ENCODE measurements at regions not wholly inside any gene's neighbourhood (a gene's known extent, or its start where the extent isn't known, plus 50 kb on each side); places are given as distances from the start of the nearest gene placed in this dataset.
"Not testable (repeated sequence)": the region's sequence is repeated elsewhere in the genome, so short reads cannot be mapped to it uniquely, and the experiment has no call there.

DNA sequence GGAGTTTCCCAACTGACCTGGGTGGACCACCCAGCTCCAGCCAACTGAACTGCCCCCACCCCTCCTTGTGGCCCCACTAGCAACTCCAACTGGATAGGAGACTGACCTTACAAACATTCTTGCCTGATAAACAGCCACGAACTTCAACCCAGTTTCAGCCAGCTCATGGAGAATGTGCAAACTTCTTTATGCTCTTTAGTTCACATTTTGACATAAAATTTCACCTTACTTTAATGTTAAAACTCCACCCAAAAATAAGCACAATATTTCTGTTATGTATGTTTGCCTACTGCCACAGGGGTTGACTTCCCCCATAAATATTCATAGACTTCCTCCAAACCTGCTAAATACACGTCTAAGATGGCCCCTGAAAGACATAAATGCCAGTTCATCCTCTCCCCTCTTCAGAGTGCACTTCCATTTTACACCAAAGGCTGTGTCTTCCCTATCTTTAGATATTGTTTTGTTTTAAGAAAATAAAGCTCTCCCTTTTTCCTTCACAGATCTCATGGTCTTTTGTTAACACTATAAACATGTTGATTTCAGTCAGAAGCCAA, 643.7 kb downstream of the EPM2A start:
- Histone ChIP-seq H3K27me3 (no peaks in the 10 kb centered on the region), H3K36me3 (no peaks in the 10 kb centered on the region), H3K27ac (no peak overlapping the region), H3K4me3 (no peak overlapping the region), H3K9me3 (no peaks in the 10 kb centered on the region), H3K4me1 (no peaks in the 10 kb centered on the region)
- intact Hi-C loops (cut with DNase I): no loop called here
- no peak for DNase-seq (ENCODE audit: low spot score in 2 of 2)
- TF ChIP-seq, protein P1, sequence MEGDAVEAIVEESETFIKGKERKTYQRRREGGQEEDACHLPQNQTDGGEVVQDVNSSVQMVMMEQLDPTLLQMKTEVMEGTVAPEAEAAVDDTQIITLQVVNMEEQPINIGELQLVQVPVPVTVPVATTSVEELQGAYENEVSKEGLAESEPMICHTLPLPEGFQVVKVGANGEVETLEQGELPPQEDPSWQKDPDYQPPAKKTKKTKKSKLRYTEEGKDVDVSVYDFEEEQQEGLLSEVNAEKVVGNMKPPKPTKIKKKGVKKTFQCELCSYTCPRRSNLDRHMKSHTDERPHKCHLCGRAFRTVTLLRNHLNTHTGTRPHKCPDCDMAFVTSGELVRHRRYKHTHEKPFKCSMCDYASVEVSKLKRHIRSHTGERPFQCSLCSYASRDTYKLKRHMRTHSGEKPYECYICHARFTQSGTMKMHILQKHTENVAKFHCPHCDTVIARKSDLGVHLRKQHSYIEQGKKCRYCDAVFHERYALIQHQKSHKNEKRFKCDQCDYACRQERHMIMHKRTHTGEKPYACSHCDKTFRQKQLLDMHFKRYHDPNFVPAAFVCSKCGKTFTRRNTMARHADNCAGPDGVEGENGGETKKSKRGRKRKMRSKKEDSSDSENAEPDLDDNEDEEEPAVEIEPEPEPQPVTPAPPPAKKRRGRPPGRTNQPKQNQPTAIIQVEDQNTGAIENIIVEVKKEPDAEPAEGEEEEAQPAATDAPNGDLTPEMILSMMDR (IDR thresholded peaks at IDR 0.05): no peak

DNA sequence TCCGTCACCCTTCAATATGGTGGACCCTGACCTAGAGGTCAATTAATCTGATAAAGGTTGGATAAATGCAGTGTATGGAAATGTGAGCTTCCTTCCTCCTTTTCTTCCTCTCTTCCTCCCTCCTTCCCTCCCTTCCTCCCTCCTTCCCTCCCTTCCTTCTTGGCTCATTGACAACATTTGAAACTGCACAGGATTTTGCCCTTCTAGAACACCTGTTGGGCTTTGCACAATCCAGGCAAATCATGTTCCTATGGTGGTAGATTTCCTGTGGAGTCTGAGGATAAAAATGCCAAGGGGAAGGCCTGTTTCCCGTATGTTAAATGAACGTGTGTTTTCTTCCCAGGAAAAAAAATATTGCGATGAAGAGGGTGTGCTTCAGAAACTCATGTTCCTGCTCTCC, 642.8 kb downstream of the EPM2A start:
- intact Hi-C loops (cut with DNase I): no loop called here
- Histone ChIP-seq H3K36me3 (no peaks in the 10 kb centered on the region), H3K27me3 (no peaks in the 10 kb centered on the region), H3K4me3 (no peak overlapping the region), H3K27ac (no peak overlapping the region), H3K9me3 (no peaks in the 10 kb centered on the region), H3K4me1 (no peaks in the 10 kb centered on the region)
- DNase-seq (ENCODE audit: low spot score in 2 of 2): no peak
- TF ChIP-seq, protein P1 (IDR thresholded peaks at IDR 0.05): no peak

DNA sequence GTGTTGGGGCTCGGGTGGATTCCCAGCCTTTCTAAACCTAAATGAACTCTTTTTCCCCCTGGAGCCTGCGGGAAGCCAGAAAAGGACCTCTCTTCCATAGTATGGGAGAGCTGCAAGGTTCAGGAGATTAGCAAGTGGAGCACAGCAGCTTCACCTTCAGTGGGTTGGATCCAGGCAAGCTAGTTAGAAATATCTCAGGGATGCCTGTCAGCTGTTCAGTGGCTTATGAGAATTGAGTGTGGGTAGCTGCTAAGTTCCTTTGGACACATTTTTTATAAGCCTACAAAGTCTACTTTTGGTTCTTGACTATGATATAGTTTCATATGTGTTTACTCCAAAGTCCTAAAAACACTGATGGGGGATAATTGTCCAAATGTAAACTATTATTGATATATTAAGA, 642.1 kb downstream of the EPM2A start:
- H3K27ac ChIP-seq: no peak overlapping the region
- no peak overlapping the region for H3K4me3 ChIP-seq
- H3K4me1 ChIP-seq: no peaks in the 10 kb centered on the region
- H3K36me3 ChIP-seq: no peaks in the 10 kb centered on the region
- TF ChIP-seq, protein P1 (IDR thresholded peaks at IDR 0.05): no peak
- intact Hi-C loops (cut with DNase I): no loop called here
- H3K27me3 ChIP-seq: no peaks in the 10 kb centered on the region
- no peak for DNase-seq (ENCODE audit: low spot score in 2 of 2)
- H3K9me3 ChIP-seq: no peaks in the 10 kb centered on the region

GRCh38 chr6:145096846-145097245, 638.5 kb downstream of the EPM2A start:
- DNase-seq (ENCODE audit: low spot score in 2 of 2): no peak
- TF ChIP-seq, protein P1 (IDR thresholded peaks at IDR 0.05): no peak
- H3K9me3 ChIP-seq: no peaks in the 10 kb centered on the region
- H3K27me3 ChIP-seq: no peaks in the 10 kb centered on the region
- H3K4me1 ChIP-seq: no peaks in the 10 kb centered on the region
- H3K4me3 ChIP-seq: no peak overlapping the region
- no peaks in the 10 kb centered on the region for H3K36me3 ChIP-seq
- no peak overlapping the region for H3K27ac ChIP-seq
- intact Hi-C loops (cut with DNase I): no loop called here

DNA sequence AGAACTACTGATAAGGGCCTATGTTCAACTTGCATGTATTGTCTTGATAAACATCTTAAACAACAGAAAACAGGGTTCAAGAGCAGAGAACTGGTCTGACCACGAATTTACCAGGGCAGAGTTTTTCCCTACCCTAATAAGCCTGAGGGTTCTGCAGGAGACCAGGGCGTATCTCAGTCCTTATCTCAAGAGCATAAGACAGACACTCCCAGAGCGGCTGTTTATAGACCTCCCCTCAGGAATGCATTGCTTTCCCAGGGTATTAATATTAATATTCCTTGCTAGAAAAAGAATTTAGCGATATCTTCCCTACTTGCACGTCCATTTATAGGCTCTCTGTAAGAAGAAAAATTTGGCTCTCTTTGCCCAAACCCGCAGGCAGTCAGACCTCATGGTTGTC, 637.2 kb downstream of the EPM2A start:
- H3K9me3 ChIP-seq; H3K27me3 ChIP-seq; H3K4me3 ChIP-seq; intact Hi-C loops (cut with DNase I); DNase-seq (ENCODE audit: low spot score in 2 of 2); H3K27ac ChIP-seq; H3K36me3 ChIP-seq; H3K4me1 ChIP-seq: not testable (repeated sequence)

GRCh38 chr6:145099713-145100112, 635.6 kb downstream of the EPM2A start:
- H3K27ac ChIP-seq: no peak overlapping the region
- intact Hi-C loops (cut with DNase I): no loop called here
- TF ChIP-seq, protein P1 (IDR thresholded peaks at IDR 0.05): no peak
- H3K27me3 ChIP-seq: no peaks in the 10 kb centered on the region
- no peak overlapping the region for H3K4me3 ChIP-seq
- H3K9me3 ChIP-seq: no peaks in the 10 kb centered on the region
- no peak for DNase-seq (ENCODE audit: low spot score in 2 of 2)
- H3K36me3 ChIP-seq: no peaks in the 10 kb centered on the region
- H3K4me1 ChIP-seq: no peaks in the 10 kb centered on the region

Measured in ascending aorta (tissue), 2 donors.